Gastrocnemius medialis (tissue), 4 donors: ENCODE measurements at regions not wholly inside any gene's neighbourhood (a gene's known extent, or its start where the extent isn't known, plus 50 kb on each side); places are given as distances from the start of the nearest gene placed in this dataset.
A peak's percentile ranks its signal among the peaks of the same experiment; 100 is the strongest.

Experiments
- ATAC-seq, 2 donors: fragments of 150-250 bp; one replicate each; pipeline ENCODE4 v1.9.1; 2016
- DNase-seq, 2 donors: peaks; one replicate each; pipeline ENCODE4 v3.0.0-alpha.2; 2019
- H3K27ac ChIP-seq, 4 donors: fragments of 200-600 bp; sonication (generic); 1 replicate in 1 of 4; 2 replicates in 3 of 4; pipeline ENCODE4 v1.5.1; 2016 to 2018; ENCODE audit warnings: mild to moderate bottlenecking in 2 of 4, moderate library complexity in 1 of 4
- H3K27me3 ChIP-seq, 3 donors: fragments of 200-600 bp; sonication (generic) in 2 of 3; 1 replicate in 1 of 3; 2 replicates in 2 of 3; pipeline versions ENCODE4 v1.5.1 to v1.6.0; 2016 to 2019; ENCODE audit warnings: mild to moderate bottlenecking in 1 of 3, moderate library complexity in 1 of 3
- H3K36me3 ChIP-seq, 2 donors: fragments of 200-600 bp; sonication (generic) in 1 of 2; one replicate each; pipeline ENCODE4 v1.5.1; 2017 to 2018
- H3K4me1 ChIP-seq, 2 donors: fragments of 200-600 bp; sonication (generic) in 1 of 2; one replicate each; pipeline ENCODE4 v1.5.1; 2016 to 2017; ENCODE audit warnings: mild to moderate bottlenecking in 2 of 2
- H3K4me3 ChIP-seq, 4 donors: fragments of 200-600 bp; sonication (generic) in 3 of 4; 1 replicate in 1 of 4; 2 replicates in 3 of 4; pipeline ENCODE4 v1.5.1; 2016 to 2019; ENCODE audit warnings: mild to moderate bottlenecking in 2 of 4
- H3K9me3 ChIP-seq, 3 donors: fragments of 200-600 bp; sonication (generic) in 2 of 3; 1 replicate in 1 of 3; 2 replicates in 2 of 3; pipeline ENCODE4 v1.5.1; 2016 to 2019
- POLR2A ChIP-seq, 2 donors: fragments of 450-650 bp; IDR thresholded peaks; one replicate each; pipeline ENCODE4 v1.6.1; 2017; ENCODE audit warnings: antibody characterized with exemption in 2 of 2, mild to moderate bottlenecking in 2 of 2, moderate library complexity in 2 of 2
- in situ Hi-C, 4 donors: fragments of 200-750 bp; cut with MboI; loops; one replicate each; pipeline versions ENCODE4 v1.15.0 to v1.8.0; 2017; ENCODE audit warnings: low sequenced_read_pairs in 4 of 4
- intact Hi-C: fragments of 100-400 bp; cut with DNase I; formaldehyde crosslinking; loops from one replicate; pipeline ENCODE4 v1.15.1; 2023; ENCODE audit warnings: low total_unique reads
- TF ChIP-seq, protein P1 (sequence below), 5 experiments: fragments of 450-650 bp in 3 of 5; fragments of 200-600 bp in 2 of 5; sonication (generic) in 2 of 5; IDR thresholded peaks in 4 of 5; conservative IDR thresholded peaks in 1 of 5; 1 replicate in 4 of 5; 2 replicates in 1 of 5; pipeline ENCODE4 v1.5.1; 2016 to 2019; ENCODE audit warnings: antibody characterized with exemption in 5 of 5, mild to moderate bottlenecking in 3 of 5, moderate library complexity in 3 of 5

GRCh38 chr7:114138587-114138986 is 219.8 kb upstream of the PPP1R3A start:
- no peak for ATAC-seq
- Histone ChIP-seq H3K27me3 (no peaks in the 10 kb centered on the region), H3K36me3 (no peaks in the 10 kb centered on the region), H3K4me1 (peaks cover 0 to 3% of the 10 kb centered on the region in 2 donors), H3K4me3 (no peak overlapping the region), H3K27ac (no peak overlapping the region), H3K9me3 (no peaks in the 10 kb centered on the region)
- TF ChIP-seq, protein P1, sequence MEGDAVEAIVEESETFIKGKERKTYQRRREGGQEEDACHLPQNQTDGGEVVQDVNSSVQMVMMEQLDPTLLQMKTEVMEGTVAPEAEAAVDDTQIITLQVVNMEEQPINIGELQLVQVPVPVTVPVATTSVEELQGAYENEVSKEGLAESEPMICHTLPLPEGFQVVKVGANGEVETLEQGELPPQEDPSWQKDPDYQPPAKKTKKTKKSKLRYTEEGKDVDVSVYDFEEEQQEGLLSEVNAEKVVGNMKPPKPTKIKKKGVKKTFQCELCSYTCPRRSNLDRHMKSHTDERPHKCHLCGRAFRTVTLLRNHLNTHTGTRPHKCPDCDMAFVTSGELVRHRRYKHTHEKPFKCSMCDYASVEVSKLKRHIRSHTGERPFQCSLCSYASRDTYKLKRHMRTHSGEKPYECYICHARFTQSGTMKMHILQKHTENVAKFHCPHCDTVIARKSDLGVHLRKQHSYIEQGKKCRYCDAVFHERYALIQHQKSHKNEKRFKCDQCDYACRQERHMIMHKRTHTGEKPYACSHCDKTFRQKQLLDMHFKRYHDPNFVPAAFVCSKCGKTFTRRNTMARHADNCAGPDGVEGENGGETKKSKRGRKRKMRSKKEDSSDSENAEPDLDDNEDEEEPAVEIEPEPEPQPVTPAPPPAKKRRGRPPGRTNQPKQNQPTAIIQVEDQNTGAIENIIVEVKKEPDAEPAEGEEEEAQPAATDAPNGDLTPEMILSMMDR (IDR thresholded peaks at IDR 0.05 in 4 of 5, conservative IDR thresholded peaks at IDR 0.05 in 1 of 5) = no peak
- TF ChIP-seq POLR2A (IDR thresholded peaks at IDR 0.05) = no peak
- in situ Hi-C loops (no loop called here), intact Hi-C loops (no loop called here)
- no peak for DNase-seq

GRCh38 chr7:114133717-114134116 is 214.9 kb upstream of the PPP1R3A start:
- DNase-seq = peak in 1 of 2 donors; percentile 15
- H3K27me3 ChIP-seq = no peaks in the 10 kb centered on the region
- ATAC-seq = peak in 1 of 2 donors; percentile 86
- H3K27ac ChIP-seq = no peak overlapping the region
- TF ChIP-seq, protein P1 (IDR thresholded peaks at IDR 0.05 in 4 of 5, conservative IDR thresholded peaks at IDR 0.05 in 1 of 5) = no peak
- TF ChIP-seq POLR2A (IDR thresholded peaks at IDR 0.05) = no peak
- intact Hi-C loops = no loop called here
- no peaks in the 10 kb centered on the region for H3K9me3 ChIP-seq
- no peak overlapping the region for H3K4me3 ChIP-seq
- H3K4me1 ChIP-seq = peaks cover 11 to 13% of the 10 kb centered on the region in 2 donors
- H3K36me3 ChIP-seq = no peaks in the 10 kb centered on the region
- in situ Hi-C loops = no loop called here

DNA sequence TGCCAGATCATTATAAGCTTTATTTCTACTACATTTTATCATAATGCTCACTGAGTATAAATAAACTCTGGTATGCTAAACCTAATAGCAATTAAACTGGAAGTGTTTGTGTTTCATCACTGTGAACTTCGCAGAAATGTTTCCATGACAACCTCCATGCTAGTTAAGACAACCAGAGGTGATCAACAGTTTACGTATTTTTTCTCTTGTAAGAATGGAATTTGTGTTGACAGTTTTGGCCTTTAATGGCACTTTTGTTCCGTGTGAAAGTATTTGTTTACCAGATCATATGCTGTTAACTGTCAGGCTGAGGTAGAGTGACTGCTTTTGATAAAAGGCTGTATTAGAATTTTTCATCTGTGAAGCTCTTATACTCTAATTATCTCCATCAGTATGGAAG is 212.1 kb upstream of the PPP1R3A start:
- TF ChIP-seq, protein P1 (IDR thresholded peaks at IDR 0.05 in 4 of 5, conservative IDR thresholded peaks at IDR 0.05 in 1 of 5) = no peak
- no peak for TF ChIP-seq POLR2A (IDR thresholded peaks at IDR 0.05)
- ATAC-seq (no peak), DNase-seq (no peak)
- Histone ChIP-seq H3K9me3 (no peaks in the 10 kb centered on the region), H3K27ac (no peak overlapping the region), H3K36me3 (no peaks in the 10 kb centered on the region), H3K27me3 (no peaks in the 10 kb centered on the region), H3K4me3 (no peak overlapping the region), H3K4me1 (peaks cover 11 to 13% of the 10 kb centered on the region in 2 donors)
- intact Hi-C loops (no loop called here), in situ Hi-C loops (no loop called here)

- no peaks in the 10 kb centered on the region for H3K36me3 ChIP-seq
- DNase-seq (no peak), ATAC-seq (no peak)
- in situ Hi-C loops (no loop called here), intact Hi-C loops (no loop called here)
- H3K4me3 ChIP-seq = no peak overlapping the region
- H3K4me1 ChIP-seq = peaks cover 11 to 13% of the 10 kb centered on the region in 2 donors
- no peak overlapping the region for H3K27ac ChIP-seq
- H3K27me3 ChIP-seq = no peaks in the 10 kb centered on the region
- TF ChIP-seq, protein P1 (IDR thresholded peaks at IDR 0.05 in 4 of 5, conservative IDR thresholded peaks at IDR 0.05 in 1 of 5) = no peak
- TF ChIP-seq POLR2A (IDR thresholded peaks at IDR 0.05) = no peak
- no peaks in the 10 kb centered on the region for H3K9me3 ChIP-seq
These were observed 210.1 kb upstream of the PPP1R3A start for GRCh38 chr7:114128880-114129279.

DNA sequence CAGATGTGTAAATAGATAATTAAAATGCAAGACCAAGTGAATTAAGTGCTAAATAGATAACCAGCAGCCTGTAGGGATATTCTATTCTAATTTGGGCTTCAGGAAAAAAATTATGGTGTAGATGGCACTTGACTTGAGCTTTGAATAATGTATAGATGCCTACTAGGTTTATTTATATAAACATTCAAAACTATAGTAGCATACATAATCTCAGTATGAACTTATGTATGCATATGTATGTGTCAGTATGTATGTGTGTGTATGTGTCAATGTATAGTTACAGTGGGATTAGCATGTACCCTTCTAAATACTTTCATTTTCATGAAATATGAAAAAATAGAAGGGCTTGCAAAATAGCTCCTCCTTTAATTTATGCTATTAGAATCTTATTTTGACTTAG is 207.3 kb upstream of the PPP1R3A start:
- no peak overlapping the region for H3K4me3 ChIP-seq
- no peak for DNase-seq
- in situ Hi-C loops (no loop called here), intact Hi-C loops (no loop called here)
- H3K27me3 ChIP-seq = no peaks in the 10 kb centered on the region
- no peaks in the 10 kb centered on the region for H3K9me3 ChIP-seq
- no peaks in the 10 kb centered on the region for H3K36me3 ChIP-seq
- ATAC-seq = no peak
- peaks cover 0 to 8% of the 10 kb centered on the region in 2 donors for H3K4me1 ChIP-seq
- H3K27ac ChIP-seq = no peak overlapping the region
- TF ChIP-seq, protein P1 (IDR thresholded peaks at IDR 0.05 in 4 of 5, conservative IDR thresholded peaks at IDR 0.05 in 1 of 5) = no peak
- TF ChIP-seq POLR2A (IDR thresholded peaks at IDR 0.05) = no peak
